ENCODE measurements at regions not wholly inside any gene's neighbourhood (a gene's known extent, or its start where the extent isn't known, plus 50 kb on each side); places are given as distances from the start of the nearest gene placed in this dataset.
A peak's percentile ranks its signal among the peaks of the same experiment; 100 is the strongest.

DNA sequence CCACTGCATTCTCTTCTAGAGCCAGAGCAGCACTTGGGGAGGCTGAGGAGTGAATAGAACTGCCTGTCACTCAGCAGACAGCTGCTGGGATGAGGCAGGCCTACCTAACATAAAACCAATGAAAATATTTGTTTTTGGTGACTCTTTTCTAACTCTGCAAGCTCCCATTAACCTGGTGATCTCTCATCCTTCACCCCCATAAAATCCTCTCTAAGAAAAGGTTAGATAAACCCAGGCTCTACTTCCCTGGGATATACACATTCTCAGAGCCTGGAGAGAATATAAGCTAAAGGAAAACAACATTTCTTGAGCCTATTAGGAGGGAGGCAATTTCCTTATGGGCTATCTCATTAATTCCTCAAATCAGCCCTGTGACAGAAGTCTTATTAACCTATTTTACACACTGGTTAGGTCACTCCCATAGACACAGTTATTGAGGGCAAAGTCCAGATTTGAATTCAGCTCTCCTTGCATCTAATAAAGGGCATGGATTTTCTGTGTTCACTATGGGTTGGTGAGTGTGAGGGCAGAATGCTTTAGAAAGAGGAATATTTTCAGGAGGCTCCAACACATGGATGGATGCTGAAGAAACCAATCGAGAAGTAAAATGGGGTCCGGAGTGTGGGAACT is 492.9 kb downstream of the CCDC171 start:
- no peak for DNase-seq
- Histone ChIP-seq H3K27ac (peak overlapping the region; percentile 64), H3K27me3 (replicated peaks) (no peaks in the 10 kb centered on the region), H3K4me3 (ENCODE audit: low read depth, low read length) (no peak overlapping the region), H3K36me3 (replicated peaks) (no peaks in the 10 kb centered on the region)
- TF ChIP-seq, protein P1, sequence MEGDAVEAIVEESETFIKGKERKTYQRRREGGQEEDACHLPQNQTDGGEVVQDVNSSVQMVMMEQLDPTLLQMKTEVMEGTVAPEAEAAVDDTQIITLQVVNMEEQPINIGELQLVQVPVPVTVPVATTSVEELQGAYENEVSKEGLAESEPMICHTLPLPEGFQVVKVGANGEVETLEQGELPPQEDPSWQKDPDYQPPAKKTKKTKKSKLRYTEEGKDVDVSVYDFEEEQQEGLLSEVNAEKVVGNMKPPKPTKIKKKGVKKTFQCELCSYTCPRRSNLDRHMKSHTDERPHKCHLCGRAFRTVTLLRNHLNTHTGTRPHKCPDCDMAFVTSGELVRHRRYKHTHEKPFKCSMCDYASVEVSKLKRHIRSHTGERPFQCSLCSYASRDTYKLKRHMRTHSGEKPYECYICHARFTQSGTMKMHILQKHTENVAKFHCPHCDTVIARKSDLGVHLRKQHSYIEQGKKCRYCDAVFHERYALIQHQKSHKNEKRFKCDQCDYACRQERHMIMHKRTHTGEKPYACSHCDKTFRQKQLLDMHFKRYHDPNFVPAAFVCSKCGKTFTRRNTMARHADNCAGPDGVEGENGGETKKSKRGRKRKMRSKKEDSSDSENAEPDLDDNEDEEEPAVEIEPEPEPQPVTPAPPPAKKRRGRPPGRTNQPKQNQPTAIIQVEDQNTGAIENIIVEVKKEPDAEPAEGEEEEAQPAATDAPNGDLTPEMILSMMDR (IDR thresholded peaks at IDR 0.05; ENCODE audit: low read depth, low read length, missing control alignments) = no peak
- in situ Hi-C loops (cut with HindIII; ENCODE audit: low pct_ligation_motif_present, low sequenced_read_pairs) = no loop called here

GRCh38 chr9:16046713-16047112 is 493.9 kb downstream of the CCDC171 start:
- Histone ChIP-seq H3K36me3 (replicated peaks) (no peaks in the 10 kb centered on the region), H3K27ac (peak overlapping the region; percentile 12), H3K4me3 (ENCODE audit: low read depth, low read length) (no peak overlapping the region), H3K27me3 (replicated peaks) (no peaks in the 10 kb centered on the region)
- peak; percentile 29 for DNase-seq
- in situ Hi-C loops (cut with HindIII; ENCODE audit: low pct_ligation_motif_present, low sequenced_read_pairs) = no loop called here
- TF ChIP-seq, protein P1 (IDR thresholded peaks at IDR 0.05; ENCODE audit: low read depth, low read length, missing control alignments) = no peak

DNA sequence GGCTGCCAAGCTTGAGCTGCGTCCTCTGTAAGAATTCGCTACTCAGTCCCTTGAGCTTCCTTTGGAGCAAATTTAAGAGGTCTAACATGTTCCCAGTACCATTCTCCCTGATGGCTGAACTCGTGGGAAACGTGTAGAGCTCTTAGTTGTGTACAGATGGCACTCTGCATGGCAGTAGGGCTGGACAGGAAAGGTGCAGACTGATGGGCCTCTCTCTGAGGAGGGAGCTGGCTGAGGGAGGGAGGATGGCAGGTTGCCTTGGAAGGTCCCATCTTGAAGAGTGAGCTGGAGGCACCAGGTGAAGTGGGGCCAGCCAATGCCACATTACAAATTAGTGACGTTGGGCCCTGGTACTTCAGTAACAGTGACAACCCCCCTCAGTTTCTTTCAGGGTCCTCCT is 495.3 kb downstream of the CCDC171 start:
- Histone ChIP-seq H3K27ac (no peak overlapping the region), H3K36me3 (replicated peaks) (no peaks in the 10 kb centered on the region), H3K27me3 (replicated peaks) (no peaks in the 10 kb centered on the region), H3K4me3 (ENCODE audit: low read depth, low read length) (no peak overlapping the region)
- DNase-seq = no peak
- TF ChIP-seq, protein P1 (IDR thresholded peaks at IDR 0.05; ENCODE audit: low read depth, low read length, missing control alignments) = no peak
- in situ Hi-C loops (cut with HindIII; ENCODE audit: low pct_ligation_motif_present, low sequenced_read_pairs) = no loop called here

- in situ Hi-C loops (cut with HindIII; ENCODE audit: low pct_ligation_motif_present, low sequenced_read_pairs) = no loop called here
Measured at GRCh38 chr9:16052146-16052545, 499.3 kb downstream of the CCDC171 start.

DNA sequence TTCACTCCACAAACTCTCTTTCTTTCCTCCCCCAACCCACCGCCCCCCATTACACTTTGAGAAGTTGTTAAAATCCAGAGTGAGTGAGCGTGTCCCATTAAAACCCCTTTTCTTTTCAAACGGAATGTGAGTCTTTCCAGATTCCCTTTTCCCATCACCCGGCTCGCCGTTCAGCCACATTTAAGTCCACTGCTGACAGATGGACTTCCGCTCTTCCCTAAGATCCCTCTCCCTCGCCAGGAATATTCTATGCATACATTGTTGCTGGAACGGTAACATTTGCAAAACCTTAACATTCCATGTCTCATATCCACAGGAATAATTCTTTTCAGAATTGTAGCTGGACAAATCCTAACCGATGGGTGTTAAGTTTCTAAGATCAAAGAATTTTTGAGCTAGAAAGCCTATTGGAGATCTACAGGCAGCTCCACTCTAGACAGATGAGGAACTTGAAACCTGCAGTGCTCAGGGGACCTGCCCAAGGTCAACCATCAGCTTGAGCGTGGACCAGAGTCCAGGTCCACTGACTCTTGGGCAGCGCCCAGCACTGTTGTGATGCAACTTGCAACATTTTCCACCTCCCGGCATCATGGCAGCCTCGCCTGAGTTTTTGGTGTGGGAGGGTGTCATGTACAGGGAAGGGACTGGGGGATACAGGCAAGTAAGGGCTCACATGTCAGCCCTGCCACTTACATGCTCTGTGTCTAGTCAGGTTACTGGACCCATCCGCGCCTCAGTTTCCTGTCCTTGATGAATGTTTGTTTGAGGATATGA is 500.1 kb downstream of the CCDC171 start:
- no peak for DNase-seq
- Histone ChIP-seq H3K27me3 (replicated peaks) (no peaks in the 10 kb centered on the region), H3K27ac (no peak overlapping the region), H3K36me3 (replicated peaks) (no peaks in the 10 kb centered on the region), H3K4me3 (ENCODE audit: low read depth, low read length) (no peak overlapping the region)
- TF ChIP-seq, protein P1 (IDR thresholded peaks at IDR 0.05; ENCODE audit: low read depth, low read length, missing control alignments) = no peak
- in situ Hi-C loops (cut with HindIII; ENCODE audit: low pct_ligation_motif_present, low sequenced_read_pairs) = no loop called here

More at GRCh38 chr9:16052146-16052545, 499.3 kb downstream of the CCDC171 start:
- no peak overlapping the region for H3K4me3 ChIP-seq (ENCODE audit: low read depth, low read length)
- H3K27ac ChIP-seq = no peak overlapping the region
- H3K36me3 ChIP-seq (replicated peaks) = no peaks in the 10 kb centered on the region
- TF ChIP-seq, protein P1 (IDR thresholded peaks at IDR 0.05; ENCODE audit: low read depth, low read length, missing control alignments) = no peak
- DNase-seq = no peak
- H3K27me3 ChIP-seq (replicated peaks) = no peaks in the 10 kb centered on the region
